HG03139 (cell line): ENCODE measurements at regions not wholly inside any gene's neighbourhood (a gene's known extent, or its start where the extent isn't known, plus 50 kb on each side); places are given as distances from the start of the nearest gene placed in this dataset.
"Not testable (repeated sequence)": the region's sequence is repeated elsewhere in the genome, so short reads cannot be mapped to it uniquely, and the experiment has no call there.

ENCODE experiments used
- ATAC-seq: cut with Tn5 transposase; IDR thresholded peaks from one replicate; pipeline ENCODE4 v1.9.1; 2021; ENCODE audit not compliant: unreplicated experiment

GRCh38 chr4:154035341-154035740, 246.5 kb upstream of the SFRP2 start:
- no peak for ATAC-seq

- no peak for ATAC-seq
Measured at GRCh38 chr4:154033921-154034320, 245.0 kb upstream of the SFRP2 start.

GRCh38 chr4:154032914-154033313, 244.0 kb upstream of the SFRP2 start:
- ATAC-seq, result no peak

GRCh38 chr4:154030746-154031145, 241.9 kb upstream of the SFRP2 start:
- ATAC-seq, result no peak

- ATAC-seq, result no peak
Measured at GRCh38 chr4:154030152-154030551, 241.3 kb upstream of the SFRP2 start.

GRCh38 chr4:154029171-154029570, 240.3 kb upstream of the SFRP2 start:
- ATAC-seq, result no peak

- no peak for ATAC-seq
Measured at GRCh38 chr4:154025110-154025509, 236.2 kb upstream of the SFRP2 start.

- ATAC-seq, result no peak
Measured at GRCh38 chr4:154024097-154024694, 235.3 kb upstream of the SFRP2 start.

- not testable (repeated sequence) for ATAC-seq
Measured at GRCh38 chr4:154023671-154024070, 234.8 kb upstream of the SFRP2 start.

- ATAC-seq, result no peak
Measured at GRCh38 chr4:154019811-154020210, 230.9 kb upstream of the SFRP2 start.

GRCh38 chr4:154018659-154019058, 229.8 kb upstream of the SFRP2 start:
- ATAC-seq, result no peak

GRCh38 chr4:154015578-154015977, 226.7 kb upstream of the SFRP2 start:
- ATAC-seq, result no peak

- ATAC-seq, result no peak
Measured at GRCh38 chr4:154014407-154015321, 225.8 kb upstream of the SFRP2 start.

GRCh38 chr4:154013576-154013975, 224.7 kb upstream of the SFRP2 start:
- no peak for ATAC-seq

- ATAC-seq, result no peak
Measured at GRCh38 chr4:154010371-154010770, 221.5 kb upstream of the SFRP2 start.

- ATAC-seq, result no peak
Measured at GRCh38 chr4:154009788-154010187, 220.9 kb upstream of the SFRP2 start.

GRCh38 chr4:154009191-154009590, 220.3 kb upstream of the SFRP2 start:
- ATAC-seq, result no peak

- no peak for ATAC-seq
Measured at GRCh38 chr4:154005171-154005520, 216.3 kb upstream of the SFRP2 start.

- no peak for ATAC-seq
Measured at GRCh38 chr4:154004507-154005170, 215.8 kb upstream of the SFRP2 start.

- ATAC-seq, result no peak
Measured at GRCh38 chr4:154004016-154004415, 215.1 kb upstream of the SFRP2 start.

- ATAC-seq, result no peak
Measured at GRCh38 chr4:154003378-154003777, 214.5 kb upstream of the SFRP2 start.

GRCh38 chr4:154001193-154001592, 212.3 kb upstream of the SFRP2 start:
- no peak for ATAC-seq
